IPS-18c (cell line): ENCODE measurements at regions not wholly inside any gene's neighbourhood (a gene's known extent, or its start where the extent isn't known, plus 50 kb on each side); places are given as distances from the start of the nearest gene placed in this dataset.

Source experiments
- H3K4me3 ChIP-seq: 2 replicates; pipeline ENCODE4 v1.7.0; 2013; ENCODE audit warnings: low read depth, mild to moderate bottlenecking, low read length, moderate library complexity; ENCODE audit not compliant: insufficient read depth
- H3K9me3 ChIP-seq: one replicate; pipeline ENCODE4 v1.6.1; 2013; ENCODE audit warnings: mild to moderate bottlenecking, low read length, moderate library complexity; ENCODE audit not compliant: control insufficient read depth, insufficient read depth

DNA sequence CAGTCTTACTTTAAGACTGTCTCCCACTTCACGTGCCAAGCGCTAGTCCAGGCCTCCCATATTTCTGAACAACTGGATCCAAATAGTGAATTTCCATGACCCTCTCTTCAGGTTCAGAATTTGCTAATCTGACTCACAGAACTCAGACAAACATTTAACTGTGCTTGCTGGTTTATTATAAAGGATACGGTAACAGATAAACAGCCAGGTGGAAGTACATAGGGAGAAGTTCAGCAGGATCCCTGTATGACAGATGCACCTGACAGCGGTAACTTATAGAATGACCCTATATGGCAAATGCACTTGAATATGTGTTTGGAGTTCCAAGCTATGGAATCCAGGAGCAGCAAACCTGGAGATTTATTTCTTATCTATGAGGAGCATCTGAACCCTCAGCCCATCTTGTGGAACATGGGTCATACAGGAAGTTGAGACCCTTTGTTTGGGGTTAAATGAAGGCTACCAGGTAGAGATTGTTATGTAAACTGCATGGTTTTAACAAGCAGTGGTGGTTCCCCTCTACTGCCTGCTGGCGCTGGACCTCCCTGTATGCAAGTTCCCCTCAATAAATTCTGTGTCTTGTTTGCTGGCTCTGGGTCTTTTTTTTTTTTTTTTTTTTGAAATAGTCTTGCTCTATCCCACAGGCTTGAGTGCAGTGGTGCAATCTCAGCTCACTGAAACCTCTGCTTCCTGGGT, 622.6 kb downstream of the KCNJ2 start:
- no peak overlapping the region for H3K4me3 ChIP-seq
- no peaks in the 10 kb centered on the region for H3K9me3 ChIP-seq

- Histone ChIP-seq H3K4me3 (no peak overlapping the region), H3K9me3 (no peaks in the 10 kb centered on the region)
Observed at GRCh38 chr17:70794738-70795137, 625.4 kb downstream of the KCNJ2 start.

DNA sequence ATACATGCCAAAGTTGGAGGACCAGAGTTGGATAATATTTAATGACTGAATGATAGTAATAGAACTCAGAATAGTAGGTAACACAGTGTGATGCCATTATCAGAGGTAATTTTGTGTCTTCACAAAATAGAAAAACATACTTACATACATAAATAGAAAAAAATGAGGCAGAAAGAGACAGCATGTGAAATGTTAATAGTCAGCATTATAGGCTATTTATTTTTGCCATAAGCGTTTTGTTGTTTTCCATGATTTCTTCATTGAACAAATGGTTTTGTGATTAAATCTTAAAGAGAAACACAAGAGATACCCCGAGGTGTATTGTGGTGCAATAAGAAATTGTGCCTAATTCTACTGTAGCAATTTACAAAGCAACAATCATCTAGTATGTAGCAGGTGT, 626.3 kb downstream of the KCNJ2 start:
- no peaks in the 10 kb centered on the region for H3K9me3 ChIP-seq
- H3K4me3 ChIP-seq, result no peak overlapping the region

- H3K4me3 ChIP-seq, result no peak overlapping the region
- no peaks in the 10 kb centered on the region for H3K9me3 ChIP-seq
Observed at GRCh38 chr17:70796757-70797156, 627.4 kb downstream of the KCNJ2 start.

- Histone ChIP-seq H3K4me3 (no peak overlapping the region), H3K9me3 (no peaks in the 10 kb centered on the region)
Observed at GRCh38 chr17:70797166-70797565, 627.8 kb downstream of the KCNJ2 start.

DNA sequence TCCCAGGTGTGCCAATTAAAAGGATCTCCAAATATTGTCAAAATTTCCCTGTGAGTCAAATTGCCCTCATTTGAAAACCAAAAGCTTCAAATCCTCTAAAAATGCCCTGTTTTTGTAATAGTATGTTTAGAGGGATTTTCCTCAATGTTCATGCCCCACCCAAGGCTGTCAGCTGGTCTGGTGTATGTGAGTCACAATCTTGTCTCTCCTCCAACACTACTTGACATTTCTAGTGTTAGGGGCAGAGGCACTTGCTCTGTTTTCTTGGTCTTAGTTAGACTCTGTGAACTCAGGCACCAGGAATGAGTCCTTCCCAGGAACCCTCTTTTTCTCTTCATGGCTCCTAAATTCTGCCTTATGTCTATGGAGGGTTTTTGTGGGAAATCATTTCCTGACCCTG, 634.8 kb downstream of the KCNJ2 start:
- no peaks in the 10 kb centered on the region for H3K9me3 ChIP-seq
- no peak overlapping the region for H3K4me3 ChIP-seq

DNA sequence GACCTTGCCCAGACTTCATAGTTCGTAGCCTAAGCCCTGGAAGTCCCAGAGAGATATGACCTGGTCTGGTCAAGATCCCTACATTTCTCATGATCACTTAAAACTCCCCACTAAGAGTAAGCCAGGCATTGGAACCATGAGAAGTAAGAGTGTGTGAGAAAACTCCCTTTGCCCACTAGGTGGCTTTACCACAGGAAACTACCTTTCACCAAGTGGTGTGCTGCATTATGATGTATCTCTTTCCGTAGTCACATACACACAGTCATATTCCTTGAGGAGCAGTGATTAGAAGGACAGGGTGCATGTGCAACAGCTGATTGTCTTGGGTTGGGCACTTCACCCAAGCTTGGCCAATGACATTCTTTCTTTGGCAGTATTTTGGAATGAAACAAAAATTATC, 639.3 kb downstream of the KCNJ2 start:
- H3K9me3 ChIP-seq, result no peaks in the 10 kb centered on the region

DNA sequence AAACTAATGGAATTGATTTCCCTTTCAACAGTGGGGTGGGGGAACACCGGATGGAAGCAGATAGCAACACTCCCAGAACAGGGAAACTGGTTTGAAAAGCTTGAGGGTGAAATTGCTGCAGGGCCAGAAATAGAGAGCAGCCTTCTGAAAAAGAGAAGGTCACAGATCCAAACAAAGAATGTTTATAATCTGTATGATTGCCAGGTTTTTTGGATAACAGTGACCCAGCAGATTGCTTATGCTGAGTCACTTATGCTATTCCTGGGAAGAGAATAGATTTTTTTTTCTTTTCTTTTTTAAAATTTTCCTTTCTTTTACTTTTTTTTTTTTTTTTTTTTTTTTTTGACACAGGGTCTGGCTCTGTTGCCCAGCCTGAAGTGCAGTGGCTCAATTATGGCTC, 641.3 kb downstream of the KCNJ2 start:
- Histone ChIP-seq H3K9me3 (no peaks in the 10 kb centered on the region), H3K4me3 (no peak overlapping the region)

More for the DNA sequence above, 639.3 kb downstream of the KCNJ2 start:
- no peak overlapping the region for H3K4me3 ChIP-seq

GRCh38 chr17:70813355-70813930, 644.1 kb downstream of the KCNJ2 start:
- Histone ChIP-seq H3K4me3 (no peak overlapping the region), H3K9me3 (no peaks in the 10 kb centered on the region)

- no peak overlapping the region for H3K4me3 ChIP-seq
- H3K9me3 ChIP-seq, result no peaks in the 10 kb centered on the region
Observed at GRCh38 chr17:70819183-70819582, 649.9 kb downstream of the KCNJ2 start.

DNA sequence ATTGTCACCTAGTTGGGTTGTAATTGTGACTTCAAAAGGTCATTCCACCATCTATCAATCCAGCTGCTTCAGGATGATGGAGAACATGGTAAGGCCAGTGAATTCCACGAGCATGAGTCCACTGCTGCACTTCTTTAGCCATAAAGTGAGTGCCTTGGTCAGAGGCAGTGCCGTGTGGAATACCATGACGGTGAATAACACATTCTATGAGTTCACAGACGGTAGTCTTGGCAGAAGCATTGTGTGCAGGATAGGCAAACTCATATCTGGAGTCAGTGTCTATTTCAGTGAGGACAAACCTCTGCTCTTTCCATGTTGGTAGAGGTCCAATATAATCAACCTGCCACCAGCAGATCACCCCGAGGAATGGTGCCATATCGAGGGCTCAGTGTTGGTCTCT, 650.9 kb downstream of the KCNJ2 start:
- no peaks in the 10 kb centered on the region for H3K9me3 ChIP-seq
- H3K4me3 ChIP-seq, result no peak overlapping the region

DNA sequence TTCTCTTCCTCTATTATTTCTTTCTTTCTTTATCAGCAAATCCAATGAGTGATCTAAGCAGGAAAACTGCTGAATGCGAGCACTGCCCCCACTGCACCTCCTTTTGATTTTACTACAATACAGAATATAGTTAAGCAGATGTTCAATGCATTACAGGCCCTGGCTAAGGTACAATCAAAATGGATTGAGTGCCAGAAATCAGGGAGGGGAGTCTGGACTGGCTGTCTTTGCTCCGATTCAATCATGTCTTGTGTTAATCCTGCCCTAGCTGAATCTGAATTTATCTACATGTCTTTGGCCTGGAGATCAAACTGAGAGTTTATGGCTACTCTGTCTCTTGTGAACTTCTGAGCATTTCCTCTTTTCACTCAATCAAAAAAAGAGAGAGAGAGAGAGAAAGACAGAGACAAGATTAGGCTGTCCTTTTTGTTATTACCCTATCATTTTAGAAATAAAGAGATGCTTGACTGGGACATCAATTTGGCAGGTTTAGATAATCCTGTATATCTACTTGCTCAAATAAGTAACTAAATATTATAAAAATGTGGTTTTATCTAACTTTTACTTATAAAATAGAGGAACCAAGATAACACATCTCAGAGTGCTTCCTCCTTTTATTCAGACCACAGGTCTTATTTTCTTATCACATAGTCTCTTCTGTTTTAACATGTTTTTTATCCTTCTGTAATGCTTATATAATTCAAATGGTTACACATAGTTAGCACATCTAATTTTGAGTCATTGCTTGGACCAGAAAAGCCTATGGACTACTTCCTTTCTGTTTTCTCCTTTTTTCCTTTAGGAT, 656.2 kb downstream of the KCNJ2 start:
- Histone ChIP-seq H3K9me3 (no peaks in the 10 kb centered on the region), H3K4me3 (no peak overlapping the region)

GRCh38 chr17:70829876-70830275, 660.5 kb downstream of the KCNJ2 start:
- no peaks in the 10 kb centered on the region for H3K9me3 ChIP-seq

GRCh38 chr17:70834039-70834438, 664.7 kb downstream of the KCNJ2 start:
- no peaks in the 10 kb centered on the region for H3K9me3 ChIP-seq
- no peak overlapping the region for H3K4me3 ChIP-seq

More at GRCh38 chr17:70829876-70830275, 660.5 kb downstream of the KCNJ2 start:
- H3K4me3 ChIP-seq, result no peak overlapping the region

- Histone ChIP-seq H3K9me3 (no peaks in the 10 kb centered on the region), H3K4me3 (no peak overlapping the region)
Observed at GRCh38 chr17:70848785-70849184, 679.5 kb downstream of the KCNJ2 start.

GRCh38 chr17:70855401-70856054, 686.2 kb downstream of the KCNJ2 start:
- no peak overlapping the region for H3K4me3 ChIP-seq
- H3K9me3 ChIP-seq, result no peaks in the 10 kb centered on the region

- H3K4me3 ChIP-seq, result no peak overlapping the region
Observed at GRCh38 chr17:70857351-70857750, 688.0 kb downstream of the KCNJ2 start.

DNA sequence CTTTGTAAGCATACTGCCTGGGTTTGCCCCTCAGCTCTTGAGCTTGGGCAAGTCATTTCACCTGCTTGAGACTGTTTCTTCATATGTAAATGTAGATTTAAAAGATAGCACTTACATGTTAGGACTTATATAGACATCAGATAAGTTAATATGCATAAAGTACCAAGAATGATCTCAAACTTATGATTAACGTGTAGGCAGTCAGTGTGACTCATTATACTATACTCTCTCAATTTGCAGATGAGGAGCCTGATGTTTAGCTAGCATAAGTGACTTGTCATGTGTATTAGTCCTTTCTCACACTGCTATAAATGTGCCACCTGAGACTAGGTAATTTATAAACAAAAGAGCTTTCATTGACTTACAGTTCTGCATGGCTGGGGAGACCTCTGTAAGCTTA, 690.5 kb downstream of the KCNJ2 start:
- Histone ChIP-seq H3K4me3 (no peak overlapping the region), H3K9me3 (peaks cover 3% of the 10 kb centered on the region)

More at GRCh38 chr17:70857351-70857750, 688.0 kb downstream of the KCNJ2 start:
- peaks cover 3% of the 10 kb centered on the region for H3K9me3 ChIP-seq
